Testis (tissue), 2 donors: ENCODE measurements at regions not wholly inside any gene's neighbourhood (a gene's known extent, or its start where the extent isn't known, plus 50 kb on each side); places are given as distances from the start of the nearest gene placed in this dataset.
"Not testable (repeated sequence)": the region's sequence is repeated elsewhere in the genome, so short reads cannot be mapped to it uniquely, and the experiment has no call there.

Experiments used
- DNase-seq: peaks from one replicate; pipeline ENCODE4 v3.0.0-alpha.2; 2019
- H3K27ac ChIP-seq, 2 donors: fragments of 200-600 bp; sonication (generic); one replicate each; pipeline ENCODE4 v1.5.1; 2019
- H3K27me3 ChIP-seq: fragments of 200-600 bp; sonication (generic); one replicate; pipeline ENCODE4 v1.5.1; 2019
- H3K36me3 ChIP-seq: fragments of 200-600 bp; sonication (generic); one replicate; pipeline ENCODE4 v1.5.1; 2017; ENCODE audit warnings: low read depth; ENCODE audit errors: missing control alignments
- H3K4me1 ChIP-seq: fragments of 200-600 bp; sonication (generic); one replicate; pipeline ENCODE4 v1.5.1; 2019
- H3K4me3 ChIP-seq, 2 donors: fragments of 200-600 bp; sonication (generic); one replicate each; pipeline ENCODE4 v1.5.1; 2017 to 2019
- H3K9me3 ChIP-seq: fragments of 200-600 bp; sonication (generic); one replicate; pipeline ENCODE4 v1.5.1; 2017
- CTCF ChIP-seq, 3 experiments: fragments of 450-650 bp in 2 of 3; fragments of 200-600 bp in 1 of 3; sonication (generic) in 1 of 3; IDR thresholded peaks; one replicate each; pipeline ENCODE4 v1.5.1; 2016 to 2019; ENCODE audit warnings: antibody characterized with exemption in 3 of 3, mild to moderate bottlenecking in 2 of 3, moderate library complexity in 1 of 3
- POLR2A ChIP-seq: fragments of 450-650 bp; IDR thresholded peaks from one replicate; pipeline ENCODE4 v1.6.1; 2017; ENCODE audit warnings: antibody characterized with exemption, mild to moderate bottlenecking, moderate library complexity
- WGBS, 2 donors: methylation state at CpG; one replicate each; pipeline ENCODE4 v1.1.5; 2018; 5-methylcytosine and 5-hydroxymethylcytosine counted together
- intact Hi-C: fragments of 100-400 bp; cut with DNase I; formaldehyde crosslinking; loops from one replicate; pipeline ENCODE4 v1.15.1; 2023; ENCODE audit warnings: low total_unique reads

DNA sequence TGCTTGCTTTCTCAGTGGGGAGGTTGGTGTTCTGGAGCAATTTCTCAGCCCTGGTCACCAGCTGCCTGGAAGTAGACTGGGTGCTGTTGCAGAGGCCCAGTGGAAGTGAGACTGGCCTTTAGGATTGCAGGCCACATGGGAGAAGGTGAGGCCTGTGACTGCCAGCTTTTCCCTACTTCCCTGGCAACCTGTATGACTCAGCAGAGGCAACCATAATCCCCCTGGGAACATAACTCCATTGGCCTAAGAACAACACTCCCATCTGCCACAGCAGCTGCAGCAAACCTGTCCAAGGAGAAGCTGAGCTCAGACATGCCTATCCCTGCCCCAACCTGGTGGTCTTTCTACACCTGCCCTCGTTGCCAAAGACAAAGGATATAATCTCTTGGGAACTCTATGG, 473.5 kb upstream of the SPTLC3 start:
- H3K27ac ChIP-seq = no peak overlapping the region
- H3K4me1 ChIP-seq = no peaks in the 10 kb centered on the region
- no peak overlapping the region for H3K4me3 ChIP-seq
- H3K36me3 ChIP-seq = no peaks in the 10 kb centered on the region
- 71 to 73% methylated on average over 1 of the region's 1 CpG for WGBS, 2 donors
- H3K9me3 ChIP-seq = no peaks in the 10 kb centered on the region
- intact Hi-C loops = no loop called here
- H3K27me3 ChIP-seq = no peaks in the 10 kb centered on the region
- DNase-seq = no peak
- TF ChIP-seq POLR2A (no peak), CTCF (IDR thresholded peaks at IDR 0.05) (no peak)

- H3K27me3 ChIP-seq = no peaks in the 10 kb centered on the region
- no peaks in the 10 kb centered on the region for H3K9me3 ChIP-seq
- WGBS, 2 donors = 91 to 92% methylated on average over 2 of the region's 2 CpGs
- no peaks in the 10 kb centered on the region for H3K36me3 ChIP-seq
- H3K4me3 ChIP-seq = no peak overlapping the region
- TF ChIP-seq CTCF (IDR thresholded peaks at IDR 0.05) = no peak
- TF ChIP-seq POLR2A = no peak
- no peaks in the 10 kb centered on the region for H3K4me1 ChIP-seq
- intact Hi-C loops = no loop called here
- DNase-seq = no peak
- H3K27ac ChIP-seq = no peak overlapping the region
These were observed 473.0 kb upstream of the SPTLC3 start for GRCh38 chr20:12535770-12536169.

DNA sequence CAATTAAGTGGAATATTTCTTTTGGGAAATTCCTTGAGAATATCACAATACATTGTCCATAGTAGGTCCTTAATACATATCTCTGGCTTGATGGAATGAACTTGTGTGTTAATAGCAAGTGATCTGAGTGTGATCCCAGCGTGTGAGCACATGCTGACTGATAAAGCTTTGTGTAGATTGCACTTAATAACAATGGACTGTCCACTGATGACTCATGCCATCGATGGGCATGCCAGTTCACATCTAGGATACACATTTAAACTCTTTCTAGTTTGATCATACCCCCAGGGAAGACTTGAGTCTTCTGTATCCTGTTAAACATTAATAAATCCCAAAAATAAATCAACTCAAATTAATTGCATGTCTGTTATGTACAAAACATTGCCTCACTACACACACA, 454.3 kb upstream of the SPTLC3 start:
- no peaks in the 10 kb centered on the region for H3K36me3 ChIP-seq
- no peaks in the 10 kb centered on the region for H3K9me3 ChIP-seq
- no peak overlapping the region for H3K27ac ChIP-seq
- TF ChIP-seq CTCF (IDR thresholded peaks at IDR 0.05) (no peak), POLR2A (no peak)
- intact Hi-C loops = no loop called here
- H3K4me1 ChIP-seq = no peaks in the 10 kb centered on the region
- 68 to 79% methylated on average over 2 of the region's 2 CpGs for WGBS, 2 donors
- no peak overlapping the region for H3K4me3 ChIP-seq
- H3K27me3 ChIP-seq = no peaks in the 10 kb centered on the region
- no peak for DNase-seq

GRCh38 chr20:12555369-12555768, 453.4 kb upstream of the SPTLC3 start:
- Histone ChIP-seq H3K4me1 (no peaks in the 10 kb centered on the region), H3K27ac (no peak overlapping the region), H3K27me3 (no peaks in the 10 kb centered on the region), H3K9me3 (no peaks in the 10 kb centered on the region), H3K4me3 (no peak overlapping the region), H3K36me3 (no peaks in the 10 kb centered on the region)
- TF ChIP-seq CTCF (IDR thresholded peaks at IDR 0.05) = no peak
- TF ChIP-seq POLR2A = no peak
- 88 to 95% methylated on average over 1 of the region's 1 CpG for WGBS, 2 donors
- no peak for DNase-seq
- intact Hi-C loops = no loop called here

DNA sequence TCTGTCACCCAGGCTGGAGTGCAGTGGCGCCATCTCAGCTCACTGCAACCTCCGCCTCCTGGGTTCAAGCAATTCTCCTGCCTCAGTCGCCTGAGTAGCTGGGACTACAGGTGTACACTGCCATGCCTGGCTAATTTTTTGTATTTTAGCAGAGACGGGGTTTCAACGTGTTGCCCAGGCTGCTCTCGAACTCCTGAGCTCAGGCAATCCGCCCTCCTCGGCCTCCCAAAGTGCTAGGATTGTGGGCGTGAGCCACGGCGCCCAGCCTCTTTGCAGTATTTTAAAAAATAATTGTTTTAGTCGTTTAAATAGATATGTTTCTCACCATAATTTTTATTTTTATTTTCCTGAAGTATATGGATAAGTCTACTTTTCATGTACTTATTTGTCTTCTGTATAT, 452.9 kb upstream of the SPTLC3 start:
- WGBS, 2 donors = 93 to 95% methylated on average over 11 to 12 of the region's 12 CpGs
- H3K4me3 ChIP-seq, H3K27me3 ChIP-seq: not testable (repeated sequence)

More for the DNA sequence above, 452.9 kb upstream of the SPTLC3 start:
- H3K9me3 ChIP-seq, H3K27ac ChIP-seq, DNase-seq, intact Hi-C loops, H3K36me3 ChIP-seq, H3K4me1 ChIP-seq: not testable (repeated sequence)
